ENCODE measurements at regions not wholly inside any gene's neighbourhood (a gene's known extent, or its start where the extent isn't known, plus 50 kb on each side); places are given as distances from the start of the nearest gene placed in this dataset.

DNA sequence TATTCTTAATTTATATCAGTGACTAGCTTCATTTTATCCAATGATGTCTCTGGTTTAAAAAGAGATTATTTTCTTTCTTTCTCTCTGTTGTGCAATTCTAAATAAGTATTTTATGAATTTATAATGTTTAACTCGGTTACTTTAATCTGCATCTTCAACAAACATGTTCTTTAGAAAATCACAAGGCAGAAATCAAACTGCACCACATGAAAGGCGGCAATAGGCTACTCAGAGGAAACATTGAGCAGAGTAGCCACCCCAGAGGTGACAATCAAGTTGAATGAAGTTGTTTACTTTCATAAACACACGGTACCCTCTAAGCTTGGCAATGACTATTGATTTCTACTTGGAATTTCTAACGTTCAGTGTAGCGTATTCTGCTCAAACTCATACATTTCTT lies 677.8 kb upstream of the ROBO1 start:
- 78 to 82% (median 79%) methylated on average over 5 of the region's 5 CpGs for WGBS, 4 donors
- intact Hi-C loops (cut with DNase I) = no loop called here
- H3K27ac ChIP-seq = no peak overlapping the region
- H3K4me1 ChIP-seq (replicated peaks in 1 of 2) = no peaks in the 10 kb centered on the region
- H3K36me3 ChIP-seq (replicated peaks in 1 of 2) = no peaks in the 10 kb centered on the region
- H3K9me3 ChIP-seq (replicated peaks in 1 of 3) = no peaks in the 10 kb centered on the region
- H3K4me3 ChIP-seq = no peak overlapping the region
- TF ChIP-seq POLR2A (IDR thresholded peaks at IDR 0.05) (no peak), CTCF (IDR thresholded peaks at IDR 0.05) (no peak)
- DNase-seq = no peak
- H3K27me3 ChIP-seq = no peaks in the 10 kb centered on the region

GRCh38 chr3:80445053-80445452 lies 677.3 kb upstream of the ROBO1 start:
- Histone ChIP-seq H3K4me3 (no peak overlapping the region), H3K27ac (no peak overlapping the region), H3K9me3 (replicated peaks in 1 of 3) (no peaks in the 10 kb centered on the region), H3K4me1 (replicated peaks in 1 of 2) (no peaks in the 10 kb centered on the region), H3K27me3 (no peaks in the 10 kb centered on the region), H3K36me3 (replicated peaks in 1 of 2) (no peaks in the 10 kb centered on the region)
- intact Hi-C loops (cut with DNase I) = no loop called here
- no peak for DNase-seq
- TF ChIP-seq CTCF (IDR thresholded peaks at IDR 0.05) (no peak), POLR2A (IDR thresholded peaks at IDR 0.05) (no peak)
- 84 to 97% (median 91%) methylated on average over 1 of the region's 1 CpG for WGBS, 4 donors

- 54 to 56% (median 55%) methylated on average over 4 of the region's 4 CpGs for WGBS, 4 donors
- no peak for DNase-seq
- Histone ChIP-seq H3K27me3 (no peaks in the 10 kb centered on the region), H3K4me1 (replicated peaks in 1 of 2) (no peaks in the 10 kb centered on the region), H3K27ac (no peak overlapping the region), H3K36me3 (replicated peaks in 1 of 2) (no peaks in the 10 kb centered on the region), H3K4me3 (no peak overlapping the region), H3K9me3 (replicated peaks in 1 of 3) (no peaks in the 10 kb centered on the region)
- intact Hi-C loops (cut with DNase I) = no loop called here
- TF ChIP-seq POLR2A (IDR thresholded peaks at IDR 0.05) (no peak), CTCF (IDR thresholded peaks at IDR 0.05) (no peak)
These were observed 671.7 kb upstream of the ROBO1 start for GRCh38 chr3:80439490-80439889.

DNA sequence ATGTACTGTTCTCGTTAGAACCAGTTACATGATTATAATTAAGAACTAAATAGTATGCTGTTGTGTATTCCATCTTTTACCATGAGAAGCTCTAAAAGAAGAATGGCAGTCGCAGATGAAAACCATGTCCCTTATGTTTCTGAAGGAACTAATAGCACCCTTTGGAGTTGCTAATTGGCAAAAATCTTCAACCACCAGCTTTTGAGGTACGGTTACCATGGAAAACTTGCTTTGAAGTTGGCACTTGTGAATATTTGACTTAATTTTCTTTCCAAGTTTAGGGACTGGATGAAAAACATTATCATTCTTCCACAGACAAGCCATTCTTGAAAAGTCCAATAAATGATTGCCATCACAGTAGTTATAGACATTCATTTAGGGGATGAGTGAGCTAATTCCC lies 666.6 kb upstream of the ROBO1 start:
- no peaks in the 10 kb centered on the region for H3K4me1 ChIP-seq (replicated peaks in 1 of 2)
- WGBS, 4 donors = 69 to 76% (median 75%) methylated on average over 3 of the region's 3 CpGs
- H3K9me3 ChIP-seq (replicated peaks in 1 of 3) = no peaks in the 10 kb centered on the region
- no peaks in the 10 kb centered on the region for H3K27me3 ChIP-seq
- intact Hi-C loops (cut with DNase I) = no loop called here
- no peaks in the 10 kb centered on the region for H3K36me3 ChIP-seq (replicated peaks in 1 of 2)
- H3K27ac ChIP-seq = no peak overlapping the region
- DNase-seq = no peak
- no peak overlapping the region for H3K4me3 ChIP-seq
- no peak for TF ChIP-seq POLR2A (IDR thresholded peaks at IDR 0.05)
- TF ChIP-seq CTCF (IDR thresholded peaks at IDR 0.05) = no peak
